ENCODE measurements at regions not wholly inside any gene's neighbourhood (a gene's known extent, or its start where the extent isn't known, plus 50 kb on each side); places are given as distances from the start of the nearest gene placed in this dataset.

GRCh38 chrY:7979770-7980169 lies 1068.2 kb upstream of the AMELY start:
- no peak overlapping the region for H3K27ac ChIP-seq (ENCODE audit: low read depth, low read length)
- H3K36me3 ChIP-seq (ENCODE audit: insufficient read depth, low read length) = no peaks in the 10 kb centered on the region
- no peaks in the 10 kb centered on the region for H3K4me1 ChIP-seq (ENCODE audit: insufficient read depth, low read length)
- 0 out of 2 replicates have a peak, but pooled peaks cover 5% of the 10 kb centered on the region for H3K9me3 ChIP-seq (ENCODE audit: insufficient read depth, low read depth, low read length)
- H3K27me3 ChIP-seq (ENCODE audit: insufficient read depth, low read length) = no peaks in the 10 kb centered on the region
- H3K9ac ChIP-seq (ENCODE audit: low read depth, low read length) = no peak overlapping the region
- no peak overlapping the region for H3K4me3 ChIP-seq (ENCODE audit: low read length)
- 87% methylated on average over 1 of the region's 1 CpG for WGBS

- no peak overlapping the region for H3K9ac ChIP-seq (ENCODE audit: low read depth, low read length)
- H3K9me3 ChIP-seq (ENCODE audit: insufficient read depth, low read depth, low read length) = 0 out of 2 replicates have a peak, but pooled peaks cover 5% of the 10 kb centered on the region
- H3K36me3 ChIP-seq (ENCODE audit: insufficient read depth, low read length) = no peaks in the 10 kb centered on the region
- no peaks in the 10 kb centered on the region for H3K27me3 ChIP-seq (ENCODE audit: insufficient read depth, low read length)
- no peak overlapping the region for H3K27ac ChIP-seq (ENCODE audit: low read depth, low read length)
- WGBS = 94% methylated on average over 1 of the region's 1 CpG
- no peaks in the 10 kb centered on the region for H3K4me1 ChIP-seq (ENCODE audit: insufficient read depth, low read length)
- H3K4me3 ChIP-seq (ENCODE audit: low read length) = no peak overlapping the region
Observed at GRCh38 chrY:7977301-7977700, 1065.7 kb upstream of the AMELY start.

GRCh38 chrY:7968293-7968692 lies 1056.7 kb upstream of the AMELY start:
- Histone ChIP-seq H3K36me3 (ENCODE audit: insufficient read depth, low read length) (no peaks in the 10 kb centered on the region), H3K4me1 (ENCODE audit: insufficient read depth, low read length) (no peaks in the 10 kb centered on the region), H3K9ac (ENCODE audit: low read depth, low read length) (no peak overlapping the region), H3K4me3 (ENCODE audit: low read length) (no peak overlapping the region), H3K27me3 (ENCODE audit: insufficient read depth, low read length) (no peaks in the 10 kb centered on the region), H3K27ac (ENCODE audit: low read depth, low read length) (no peak overlapping the region), H3K9me3 (ENCODE audit: insufficient read depth, low read depth, low read length) (no peaks in the 10 kb centered on the region)
- WGBS = 91% methylated on average over 2 of the region's 2 CpGs

GRCh38 chrY:7966916-7967315 lies 1055.4 kb upstream of the AMELY start:
- Histone ChIP-seq H3K4me1 (ENCODE audit: insufficient read depth, low read length) (no peaks in the 10 kb centered on the region), H3K36me3 (ENCODE audit: insufficient read depth, low read length) (no peaks in the 10 kb centered on the region), H3K27ac (ENCODE audit: low read depth, low read length) (no peak overlapping the region), H3K27me3 (ENCODE audit: insufficient read depth, low read length) (no peaks in the 10 kb centered on the region), H3K4me3 (ENCODE audit: low read length) (no peak overlapping the region), H3K9ac (ENCODE audit: low read depth, low read length) (no peak overlapping the region), H3K9me3 (ENCODE audit: insufficient read depth, low read depth, low read length) (no peaks in the 10 kb centered on the region)
- 93% methylated on average over 2 of the region's 2 CpGs for WGBS

- Histone ChIP-seq H3K4me1 (ENCODE audit: insufficient read depth, low read length) (no peaks in the 10 kb centered on the region), H3K9me3 (ENCODE audit: insufficient read depth, low read depth, low read length) (no peaks in the 10 kb centered on the region)
- 94% methylated on average over 3 of the region's 3 CpGs for WGBS
Observed at GRCh38 chrY:7963393-7963792, 1051.8 kb upstream of the AMELY start.

GRCh38 chrY:7962350-7962749 lies 1050.8 kb upstream of the AMELY start:
- no peak overlapping the region for H3K9ac ChIP-seq (ENCODE audit: low read depth, low read length)
- no peaks in the 10 kb centered on the region for H3K4me1 ChIP-seq (ENCODE audit: insufficient read depth, low read length)
- H3K27me3 ChIP-seq (ENCODE audit: insufficient read depth, low read length) = no peaks in the 10 kb centered on the region
- WGBS = 100% methylated on average over 1 of the region's 1 CpG
- no peaks in the 10 kb centered on the region for H3K36me3 ChIP-seq (ENCODE audit: insufficient read depth, low read length)
- no peaks in the 10 kb centered on the region for H3K9me3 ChIP-seq (ENCODE audit: insufficient read depth, low read depth, low read length)
- H3K27ac ChIP-seq (ENCODE audit: low read depth, low read length) = no peak overlapping the region
- no peak overlapping the region for H3K4me3 ChIP-seq (ENCODE audit: low read length)

More at GRCh38 chrY:7963393-7963792, 1051.8 kb upstream of the AMELY start:
- H3K36me3 ChIP-seq (ENCODE audit: insufficient read depth, low read length) = no peaks in the 10 kb centered on the region
- no peak overlapping the region for H3K27ac ChIP-seq (ENCODE audit: low read depth, low read length)
- H3K27me3 ChIP-seq (ENCODE audit: insufficient read depth, low read length) = no peaks in the 10 kb centered on the region
- H3K9ac ChIP-seq (ENCODE audit: low read depth, low read length) = no peak overlapping the region
- no peak overlapping the region for H3K4me3 ChIP-seq (ENCODE audit: low read length)

GRCh38 chrY:7961811-7962210 lies 1050.3 kb upstream of the AMELY start:
- H3K27ac ChIP-seq (ENCODE audit: low read depth, low read length) = no peak overlapping the region
- H3K4me1 ChIP-seq (ENCODE audit: insufficient read depth, low read length) = no peaks in the 10 kb centered on the region
- 95% methylated on average over 2 of the region's 2 CpGs for WGBS
- no peaks in the 10 kb centered on the region for H3K9me3 ChIP-seq (ENCODE audit: insufficient read depth, low read depth, low read length)
- no peaks in the 10 kb centered on the region for H3K27me3 ChIP-seq (ENCODE audit: insufficient read depth, low read length)
- no peak overlapping the region for H3K9ac ChIP-seq (ENCODE audit: low read depth, low read length)
- no peak overlapping the region for H3K4me3 ChIP-seq (ENCODE audit: low read length)
- H3K36me3 ChIP-seq (ENCODE audit: insufficient read depth, low read length) = no peaks in the 10 kb centered on the region

GRCh38 chrY:7957773-7958172 lies 1046.2 kb upstream of the AMELY start:
- Histone ChIP-seq H3K4me1 (ENCODE audit: insufficient read depth, low read length) (no peaks in the 10 kb centered on the region), H3K4me3 (ENCODE audit: low read length) (no peak overlapping the region)
- 100% methylated on average over 4 of the region's 4 CpGs for WGBS

GRCh38 chrY:7951187-7951852 lies 1039.8 kb upstream of the AMELY start:
- Histone ChIP-seq H3K9me3 (ENCODE audit: insufficient read depth, low read depth, low read length) (no peaks in the 10 kb centered on the region), H3K27me3 (ENCODE audit: insufficient read depth, low read length) (no peaks in the 10 kb centered on the region), H3K4me1 (ENCODE audit: insufficient read depth, low read length) (no peaks in the 10 kb centered on the region), H3K36me3 (ENCODE audit: insufficient read depth, low read length) (no peaks in the 10 kb centered on the region), H3K27ac (ENCODE audit: low read depth, low read length) (no peak overlapping the region), H3K4me3 (ENCODE audit: low read length) (no peak overlapping the region), H3K9ac (ENCODE audit: low read depth, low read length) (no peak overlapping the region)
- no CpG with 5 or more reads among the region's 3 CpGs for WGBS

More at GRCh38 chrY:7957773-7958172, 1046.2 kb upstream of the AMELY start:
- Histone ChIP-seq H3K27me3 (ENCODE audit: insufficient read depth, low read length) (no peaks in the 10 kb centered on the region), H3K36me3 (ENCODE audit: insufficient read depth, low read length) (no peaks in the 10 kb centered on the region), H3K27ac (ENCODE audit: low read depth, low read length) (no peak overlapping the region), H3K9ac (ENCODE audit: low read depth, low read length) (no peak overlapping the region), H3K9me3 (ENCODE audit: insufficient read depth, low read depth, low read length) (no peaks in the 10 kb centered on the region)

- H3K4me3 ChIP-seq (ENCODE audit: low read length) = no peak overlapping the region
- WGBS = 80% methylated on average over 1 of the region's 1 CpG
- no peaks in the 10 kb centered on the region for H3K4me1 ChIP-seq (ENCODE audit: insufficient read depth, low read length)
- no peaks in the 10 kb centered on the region for H3K27me3 ChIP-seq (ENCODE audit: insufficient read depth, low read length)
- no peaks in the 10 kb centered on the region for H3K9me3 ChIP-seq (ENCODE audit: insufficient read depth, low read depth, low read length)
- no peak overlapping the region for H3K27ac ChIP-seq (ENCODE audit: low read depth, low read length)
- no peak overlapping the region for H3K9ac ChIP-seq (ENCODE audit: low read depth, low read length)
- H3K36me3 ChIP-seq (ENCODE audit: insufficient read depth, low read length) = no peaks in the 10 kb centered on the region
Observed at GRCh38 chrY:7944135-7944534, 1032.6 kb upstream of the AMELY start.

- Histone ChIP-seq H3K27me3 (ENCODE audit: insufficient read depth, low read length) (no peaks in the 10 kb centered on the region), H3K9me3 (ENCODE audit: insufficient read depth, low read depth, low read length) (no peaks in the 10 kb centered on the region), H3K4me1 (ENCODE audit: insufficient read depth, low read length) (no peaks in the 10 kb centered on the region), H3K36me3 (ENCODE audit: insufficient read depth, low read length) (no peaks in the 10 kb centered on the region), H3K4me3 (ENCODE audit: low read length) (no peak overlapping the region), H3K27ac (ENCODE audit: low read depth, low read length) (no peak overlapping the region), H3K9ac (ENCODE audit: low read depth, low read length) (no peak overlapping the region)
- WGBS = 82% methylated on average over 3 of the region's 3 CpGs
Observed at GRCh38 chrY:7942711-7943110, 1031.2 kb upstream of the AMELY start.

- Histone ChIP-seq H3K36me3 (ENCODE audit: insufficient read depth, low read length) (no peaks in the 10 kb centered on the region), H3K4me1 (ENCODE audit: insufficient read depth, low read length) (no peaks in the 10 kb centered on the region), H3K27ac (ENCODE audit: low read depth, low read length) (no peak overlapping the region), H3K9ac (ENCODE audit: low read depth, low read length) (no peak overlapping the region), H3K4me3 (ENCODE audit: low read length) (no peak overlapping the region), H3K9me3 (ENCODE audit: insufficient read depth, low read depth, low read length) (no peaks in the 10 kb centered on the region), H3K27me3 (ENCODE audit: insufficient read depth, low read length) (no peaks in the 10 kb centered on the region)
- 93% methylated on average over 2 of the region's 3 CpGs for WGBS
Observed at GRCh38 chrY:7941856-7942255, 1030.3 kb upstream of the AMELY start.
